Epithelial cell of proximal tubule (primary cell): ENCODE measurements at regions not wholly inside any gene's neighbourhood (a gene's known extent, or its start where the extent isn't known, plus 50 kb on each side); places are given as distances from the start of the nearest gene placed in this dataset.
"Not testable (repeated sequence)": the region's sequence is repeated elsewhere in the genome, so short reads cannot be mapped to it uniquely, and the experiment has no call there.

ENCODE experiments used
- DNase-seq: peaks from one replicate; pipeline ENCODE4 v3.0.0-alpha.2; 2011; ENCODE audit warnings: low read depth
- H3K4me3 ChIP-seq: 2 replicates; pipeline ENCODE4 v1.5.1; 2011; ENCODE audit warnings: low read depth, mild to moderate bottlenecking, low read length
- TF ChIP-seq, protein P1 (sequence below): conservative IDR thresholded peaks from 2 replicates; pipeline ENCODE4 v1.5.1; 2012; ENCODE audit warnings: low read depth, mild to moderate bottlenecking, low read length

DNA sequence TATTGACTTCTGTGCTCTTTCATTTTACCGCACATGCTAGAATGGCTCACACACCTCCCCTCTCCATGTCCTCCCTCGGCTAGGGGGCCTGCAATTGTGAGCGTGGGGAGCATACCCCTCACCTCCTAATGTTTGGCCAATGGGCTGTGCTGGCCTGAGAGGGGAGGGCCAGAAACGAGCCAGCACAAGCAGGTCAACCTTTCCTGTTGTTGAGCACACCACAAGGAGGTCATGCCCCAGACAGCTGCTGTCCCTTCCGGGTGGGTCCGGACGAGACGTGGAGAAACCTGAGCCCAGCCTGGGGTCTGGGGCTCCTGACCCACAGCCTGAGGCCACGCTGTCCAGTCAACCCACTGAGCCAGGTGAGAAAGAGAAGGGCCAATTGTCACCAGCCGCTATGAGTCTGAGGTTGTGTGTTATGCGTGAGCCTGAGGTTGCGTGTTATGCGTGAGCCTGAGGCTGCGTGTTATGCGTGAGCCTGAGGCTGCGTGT is 77.4 kb downstream of the TTLL2 start:
- TF ChIP-seq, protein P1, sequence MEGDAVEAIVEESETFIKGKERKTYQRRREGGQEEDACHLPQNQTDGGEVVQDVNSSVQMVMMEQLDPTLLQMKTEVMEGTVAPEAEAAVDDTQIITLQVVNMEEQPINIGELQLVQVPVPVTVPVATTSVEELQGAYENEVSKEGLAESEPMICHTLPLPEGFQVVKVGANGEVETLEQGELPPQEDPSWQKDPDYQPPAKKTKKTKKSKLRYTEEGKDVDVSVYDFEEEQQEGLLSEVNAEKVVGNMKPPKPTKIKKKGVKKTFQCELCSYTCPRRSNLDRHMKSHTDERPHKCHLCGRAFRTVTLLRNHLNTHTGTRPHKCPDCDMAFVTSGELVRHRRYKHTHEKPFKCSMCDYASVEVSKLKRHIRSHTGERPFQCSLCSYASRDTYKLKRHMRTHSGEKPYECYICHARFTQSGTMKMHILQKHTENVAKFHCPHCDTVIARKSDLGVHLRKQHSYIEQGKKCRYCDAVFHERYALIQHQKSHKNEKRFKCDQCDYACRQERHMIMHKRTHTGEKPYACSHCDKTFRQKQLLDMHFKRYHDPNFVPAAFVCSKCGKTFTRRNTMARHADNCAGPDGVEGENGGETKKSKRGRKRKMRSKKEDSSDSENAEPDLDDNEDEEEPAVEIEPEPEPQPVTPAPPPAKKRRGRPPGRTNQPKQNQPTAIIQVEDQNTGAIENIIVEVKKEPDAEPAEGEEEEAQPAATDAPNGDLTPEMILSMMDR, result no peak
- DNase-seq, result no peak

DNA sequence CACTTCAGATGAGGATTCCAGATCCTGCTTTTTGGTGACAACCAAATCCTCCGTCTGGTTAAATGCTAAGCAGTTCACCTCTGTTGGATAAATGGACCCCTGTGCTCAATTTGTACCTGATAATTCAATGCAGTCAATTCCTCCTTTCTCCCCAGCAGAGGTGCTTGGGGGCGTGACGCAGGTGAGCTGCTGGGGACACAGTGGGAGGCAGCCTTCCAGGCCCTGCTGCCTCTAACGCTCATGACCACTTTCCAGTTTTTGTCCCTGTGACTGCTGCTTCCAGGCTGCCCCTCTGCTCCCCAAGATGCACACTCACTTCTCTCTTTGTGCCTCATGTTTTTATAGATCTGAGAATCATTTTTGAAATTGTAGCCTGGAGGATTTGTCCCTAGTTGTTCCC is 78.5 kb downstream of the TTLL2 start:
- DNase-seq, result no peak
- TF ChIP-seq, protein P1, result no peak
- H3K4me3 ChIP-seq, result no peak overlapping the region

More for the DNA sequence above, 77.4 kb downstream of the TTLL2 start:
- no peak overlapping the region for H3K4me3 ChIP-seq

DNA sequence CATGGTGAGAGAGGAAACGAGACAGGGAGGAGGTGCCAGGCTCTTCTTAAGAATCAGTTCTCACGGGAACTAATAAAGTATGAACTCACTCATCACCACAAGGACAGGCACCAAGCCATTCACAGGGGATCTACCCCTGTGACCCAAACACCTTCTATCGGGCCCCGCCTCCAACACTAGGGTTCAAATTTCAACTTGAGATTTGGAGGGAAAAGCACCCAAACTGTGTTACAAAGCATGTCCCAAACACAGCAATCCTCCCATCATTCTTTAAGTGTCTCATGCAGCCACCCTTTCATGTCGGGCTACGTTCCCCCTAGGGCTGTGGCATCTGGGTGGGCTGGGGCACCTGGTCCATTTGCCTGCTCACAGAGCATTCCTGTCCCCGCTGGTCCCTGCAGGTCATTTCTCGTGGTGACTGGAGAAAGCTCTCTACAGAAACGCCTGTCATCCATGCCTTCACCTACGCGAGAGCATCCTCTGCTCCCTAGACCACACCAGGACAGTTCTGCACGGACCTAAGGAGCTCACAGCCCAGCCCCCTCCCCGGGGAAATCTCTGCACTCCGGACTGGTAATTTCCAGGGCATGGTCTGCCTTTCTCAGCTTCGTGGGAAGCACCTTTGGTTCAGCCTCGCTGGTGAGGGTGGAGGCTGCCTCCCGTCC is 79.6 kb downstream of the TTLL2 start:
- no peak overlapping the region for H3K4me3 ChIP-seq
- TF ChIP-seq, protein P1, result no peak
- DNase-seq, result no peak

DNA sequence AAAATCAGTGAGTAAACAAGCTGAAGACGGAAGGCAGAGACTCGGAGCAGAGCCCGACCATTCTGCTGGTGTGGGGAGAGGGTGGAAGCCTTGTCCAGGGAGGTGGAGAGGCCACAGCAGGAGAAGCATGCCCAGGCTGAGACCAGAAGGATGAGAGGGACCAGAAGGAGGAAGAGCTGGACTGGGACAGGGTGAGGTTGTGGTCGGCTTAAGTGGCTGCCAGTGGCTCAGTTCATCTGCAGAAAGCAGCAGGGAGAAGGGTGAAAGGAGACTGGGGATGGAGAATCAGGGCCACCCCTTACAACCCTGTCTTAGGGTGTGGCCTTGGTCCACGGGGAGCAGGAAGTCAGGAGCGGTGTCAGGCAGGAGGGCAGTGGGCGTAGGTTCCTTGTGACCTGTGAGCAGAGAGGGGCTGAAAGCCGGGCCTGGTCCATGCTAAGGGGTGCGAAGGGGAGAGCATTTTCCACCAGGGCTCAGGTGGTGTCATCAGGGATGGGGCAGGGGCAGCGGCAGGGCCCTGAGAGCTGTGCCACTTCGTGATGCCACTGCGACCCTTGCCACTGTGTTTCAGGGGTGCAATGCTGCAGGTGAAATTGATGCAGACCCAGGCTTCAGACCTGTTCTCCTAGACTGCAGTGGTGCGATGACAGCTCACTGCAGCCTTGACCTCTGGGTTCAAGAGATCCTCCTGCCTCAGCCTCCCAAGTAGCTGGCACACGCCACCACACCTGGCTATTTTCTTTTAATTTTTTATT is 81.1 kb downstream of the TTLL2 start:
- TF ChIP-seq, protein P1, result no peak
- no peak overlapping the region for H3K4me3 ChIP-seq
- no peak for DNase-seq

DNA sequence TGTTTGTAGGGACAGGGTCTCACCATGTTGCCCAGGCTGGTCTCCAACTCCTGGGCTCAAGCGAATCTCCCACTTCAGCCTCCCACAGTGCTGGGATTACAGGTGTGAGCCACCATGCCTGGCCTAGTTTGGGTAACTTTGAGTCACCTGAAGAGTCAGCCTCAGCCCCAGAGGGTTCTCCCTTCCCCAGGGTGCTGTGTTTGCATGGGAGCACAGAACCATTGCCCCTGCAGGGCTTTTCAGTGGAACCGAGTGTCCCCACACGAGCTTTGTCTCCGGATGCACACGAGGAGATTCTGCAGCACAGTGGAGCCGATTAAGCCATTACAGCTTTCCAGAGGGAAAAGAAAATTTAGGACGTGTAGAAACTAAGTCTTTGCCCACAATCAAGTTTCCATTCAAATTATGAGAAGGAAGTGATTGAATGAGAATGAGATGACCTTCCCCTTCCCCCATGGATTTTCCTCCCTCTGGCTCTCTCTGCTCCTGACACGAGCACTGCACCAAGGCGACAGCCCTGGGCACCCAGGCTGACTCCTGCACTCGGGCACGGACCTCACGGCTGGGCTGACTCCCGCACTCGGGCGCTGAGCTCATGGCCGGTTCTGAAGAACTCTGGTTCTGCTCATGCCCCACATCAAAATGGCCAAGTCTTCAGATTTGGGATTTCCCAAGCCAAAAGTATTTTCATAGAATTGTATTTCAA is 81.8 kb downstream of the TTLL2 start:
- not testable (repeated sequence) for DNase-seq, H3K4me3 ChIP-seq

DNA sequence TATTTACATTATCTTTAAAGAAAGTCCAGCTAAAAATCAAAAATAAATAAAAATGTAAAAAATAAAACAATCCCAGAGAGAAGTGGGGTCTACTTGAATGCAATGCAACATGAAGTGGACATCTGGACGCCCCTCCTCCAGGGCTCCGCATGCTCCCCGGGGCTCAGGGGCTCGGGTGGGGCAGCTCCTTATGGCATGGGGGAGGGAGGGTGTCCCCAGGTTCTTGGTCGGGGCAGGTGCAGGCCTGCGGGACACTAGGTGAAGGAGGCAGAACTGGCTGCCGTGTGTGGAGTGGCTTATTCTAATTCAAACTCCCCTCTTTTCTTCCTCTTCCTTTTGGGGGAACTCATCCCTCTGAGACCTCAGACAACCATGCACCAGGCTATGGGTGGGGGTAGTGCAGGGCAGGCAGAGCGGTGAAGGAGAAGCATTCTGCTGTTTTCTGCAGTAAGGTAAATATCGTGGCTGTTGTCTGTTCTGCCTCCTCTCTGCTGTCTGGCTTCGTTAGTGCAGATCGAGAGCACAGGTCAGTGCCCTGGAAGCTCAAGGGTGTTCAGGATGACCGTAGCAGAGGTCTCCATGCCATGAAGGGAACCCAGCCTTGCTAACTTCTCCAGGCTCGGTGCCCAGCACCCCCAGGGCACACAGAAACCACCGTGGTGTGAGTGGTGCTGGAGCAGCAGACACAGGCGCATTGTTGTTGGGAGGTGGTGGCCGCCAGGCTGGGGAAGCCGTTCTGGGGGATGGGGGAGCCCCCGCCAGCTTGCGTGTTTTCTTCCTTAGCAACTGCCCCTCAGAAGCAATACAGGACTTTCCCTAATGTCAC is 82.6 kb downstream of the TTLL2 start:
- TF ChIP-seq, protein P1, result no peak
- no peak overlapping the region for H3K4me3 ChIP-seq
- DNase-seq, result no peak
